ENCODE measurements at regions not wholly inside any gene's neighbourhood (a gene's known extent, or its start where the extent isn't known, plus 50 kb on each side); places are given as distances from the start of the nearest gene placed in this dataset.
"Not testable (repeated sequence)": the region's sequence is repeated elsewhere in the genome, so short reads cannot be mapped to it uniquely, and the experiment has no call there.

- H3K79me2 ChIP-seq (ENCODE audit: insufficient read depth, low read length), result no peaks in the 10 kb centered on the region
- no peaks in the 10 kb centered on the region for H3K27me3 ChIP-seq (ENCODE audit: insufficient read depth, low read length)
- H3F3A ChIP-seq (ENCODE audit: insufficient read depth, low read length), result no peaks in the 10 kb centered on the region
- H3K4me1 ChIP-seq (ENCODE audit: insufficient read depth, low read length, severe bottlenecking), result no peaks in the 10 kb centered on the region
- no peaks in the 10 kb centered on the region for H3K9me3 ChIP-seq (ENCODE audit: low read length)
- H3K27ac ChIP-seq (ENCODE audit: low read depth, low read length, poor library complexity, severe bottlenecking), result no peak overlapping the region
- H2AFZ ChIP-seq (ENCODE audit: low read length), result no peak overlapping the region
- no peak overlapping the region for H3K4me3 ChIP-seq (ENCODE audit: low read depth, low read length, poor library complexity, severe bottlenecking)
- H4K20me1 ChIP-seq (ENCODE audit: insufficient read depth, low read length), result no peaks in the 10 kb centered on the region
- TF ChIP-seq EZH2 (IDR thresholded peaks at IDR 0.05; ENCODE audit: borderline replicate concordance, low read length) (no peak), CTCF (IDR thresholded peaks at IDR 0.05; ENCODE audit: low read length) (no peak)
- no peak overlapping the region for H3K4me2 ChIP-seq (ENCODE audit: low read length)
- no peaks in the 10 kb centered on the region for H3K9me2 ChIP-seq (ENCODE audit: low read depth, low read length)
- no peak overlapping the region for H3K9ac ChIP-seq (ENCODE audit: low read length)
- H3K36me3 ChIP-seq (ENCODE audit: insufficient read depth, low read length), result no peaks in the 10 kb centered on the region
Observed at GRCh38 chr7:81385370-81385769, 384.5 kb downstream of the HGF start.

- H3K4me3 ChIP-seq (ENCODE audit: low read depth, low read length, poor library complexity, severe bottlenecking), result no peak overlapping the region
- no peaks in the 10 kb centered on the region for H3F3A ChIP-seq (ENCODE audit: insufficient read depth, low read length)
- no peak overlapping the region for H3K9ac ChIP-seq (ENCODE audit: low read length)
- H3K79me2 ChIP-seq (ENCODE audit: insufficient read depth, low read length), result no peaks in the 10 kb centered on the region
- no peak overlapping the region for H2AFZ ChIP-seq (ENCODE audit: low read length)
- TF ChIP-seq CTCF (IDR thresholded peaks at IDR 0.05; ENCODE audit: low read length) (no peak), EZH2 (IDR thresholded peaks at IDR 0.05; ENCODE audit: borderline replicate concordance, low read length) (no peak)
- H3K9me3 ChIP-seq (ENCODE audit: low read length), result no peaks in the 10 kb centered on the region
- H3K4me1 ChIP-seq (ENCODE audit: insufficient read depth, low read length, severe bottlenecking), result no peaks in the 10 kb centered on the region
- no peak overlapping the region for H3K4me2 ChIP-seq (ENCODE audit: low read length)
- H4K20me1 ChIP-seq (ENCODE audit: insufficient read depth, low read length), result no peaks in the 10 kb centered on the region
- no peak overlapping the region for H3K27ac ChIP-seq (ENCODE audit: low read depth, low read length, poor library complexity, severe bottlenecking)
- H3K27me3 ChIP-seq (ENCODE audit: insufficient read depth, low read length), result no peaks in the 10 kb centered on the region
- H3K36me3 ChIP-seq (ENCODE audit: insufficient read depth, low read length), result no peaks in the 10 kb centered on the region
- H3K9me2 ChIP-seq (ENCODE audit: low read depth, low read length), result no peaks in the 10 kb centered on the region
Observed at GRCh38 chr7:81383846-81384245, 386.0 kb downstream of the HGF start.

- H3K27ac ChIP-seq (ENCODE audit: low read depth, low read length, poor library complexity, severe bottlenecking); H3K79me2 ChIP-seq (ENCODE audit: insufficient read depth, low read length); H2AFZ ChIP-seq (ENCODE audit: low read length); H3K9ac ChIP-seq (ENCODE audit: low read length); H4K20me1 ChIP-seq (ENCODE audit: insufficient read depth, low read length); H3K9me2 ChIP-seq (ENCODE audit: low read depth, low read length); H3F3A ChIP-seq (ENCODE audit: insufficient read depth, low read length); H3K4me1 ChIP-seq (ENCODE audit: insufficient read depth, low read length, severe bottlenecking); H3K4me2 ChIP-seq (ENCODE audit: low read length); H3K36me3 ChIP-seq (ENCODE audit: insufficient read depth, low read length); H3K9me3 ChIP-seq (ENCODE audit: low read length); H3K27me3 ChIP-seq (ENCODE audit: insufficient read depth, low read length); H3K4me3 ChIP-seq (ENCODE audit: low read depth, low read length, poor library complexity, severe bottlenecking): not testable (repeated sequence)
Observed at GRCh38 chr7:81374641-81375040, 395.2 kb downstream of the HGF start.

GRCh38 chr7:81370822-81371221, 399.0 kb downstream of the HGF start:
- H3K4me2 ChIP-seq (ENCODE audit: low read length), result no peak overlapping the region
- H3K36me3 ChIP-seq (ENCODE audit: insufficient read depth, low read length), result no peaks in the 10 kb centered on the region
- no peaks in the 10 kb centered on the region for H3K4me1 ChIP-seq (ENCODE audit: insufficient read depth, low read length, severe bottlenecking)
- no peaks in the 10 kb centered on the region for H3K9me3 ChIP-seq (ENCODE audit: low read length)
- H2AFZ ChIP-seq (ENCODE audit: low read length), result no peak overlapping the region
- TF ChIP-seq EZH2 (IDR thresholded peaks at IDR 0.05; ENCODE audit: borderline replicate concordance, low read length) (no peak), CTCF (IDR thresholded peaks at IDR 0.05; ENCODE audit: low read length) (no peak)
- H4K20me1 ChIP-seq (ENCODE audit: insufficient read depth, low read length), result no peaks in the 10 kb centered on the region
- H3K9ac ChIP-seq (ENCODE audit: low read length), result no peak overlapping the region
- H3K27ac ChIP-seq (ENCODE audit: low read depth, low read length, poor library complexity, severe bottlenecking), result no peak overlapping the region
- no peaks in the 10 kb centered on the region for H3K27me3 ChIP-seq (ENCODE audit: insufficient read depth, low read length)
- H3F3A ChIP-seq (ENCODE audit: insufficient read depth, low read length), result no peaks in the 10 kb centered on the region
- H3K9me2 ChIP-seq (ENCODE audit: low read depth, low read length), result no peaks in the 10 kb centered on the region
- no peaks in the 10 kb centered on the region for H3K79me2 ChIP-seq (ENCODE audit: insufficient read depth, low read length)
- no peak overlapping the region for H3K4me3 ChIP-seq (ENCODE audit: low read depth, low read length, poor library complexity, severe bottlenecking)

Data from OCI-LY1 (cell line).